SK-N-SH (cell line): ENCODE measurements at regions not wholly inside any gene's neighbourhood (a gene's known extent, or its start where the extent isn't known, plus 50 kb on each side); places are given as distances from the start of the nearest gene placed in this dataset.

Source experiments
- CTCF ChIA-PET: fragments of 300-600, 350-600 bp; formaldehyde crosslinking; extraction: SDS; loops from one replicate; lab custom pipeline; 2021; lab: Yijun Ruan, JAX
- POLR2A ChIA-PET: fragments of 350-600 bp; sonication (Branson Sonifier 250); formaldehyde crosslinking; extraction: SDS; loops from one replicate; lab custom pipeline; 2020; ENCODE audit warnings: antibody characterized with exemption, inconsistent platforms; lab: Yijun Ruan, JAX
- DNase-seq: peaks from one replicate; pipeline ENCODE4 v3.0.0; 2012
- H2AFZ ChIP-seq: fragments of 200-600 bp; sonication (generic); 2 replicates; pipeline ENCODE4 v1.8.1; 2016; ENCODE audit warnings: antibody characterized with exemption, mild to moderate bottlenecking, low read depth
- H3F3A ChIP-seq: fragments of 200-600 bp; sonication (generic); replicated peaks from 2 replicates; pipeline ENCODE3; 2016; ENCODE audit warnings: antibody characterized with exemption, mild to moderate bottlenecking; ENCODE audit not compliant: insufficient read depth
- H3K27ac ChIP-seq, 2 experiments: fragments of 200-500 bp in 1 of 2; fragments of 200-600 bp in 1 of 2; sonication (Bioruptor generic) in 1 of 2; sonication (generic), shearing (Covaris generic) in 1 of 2; 2 replicates each; pipeline versions ENCODE4 v1.5.1 to v1.6.1; 2014 to 2016; ENCODE audit warnings: low read depth in 2 of 2, inconsistent platforms in 1 of 2, low read length in 1 of 2, mild to moderate bottlenecking in 1 of 2, mixed read lengths in 1 of 2
- H3K27me3 ChIP-seq: fragments of 200-600 bp; sonication (generic), shearing (Covaris generic); 2 replicates; pipeline ENCODE4 v1.6.1; 2016; ENCODE audit warnings: mixed run types; ENCODE audit not compliant: insufficient read depth
- H3K36me3 ChIP-seq, 2 experiments: fragments of 200-500 bp in 1 of 2; fragments of 200-600 bp in 1 of 2; sonication (Bioruptor generic) in 1 of 2; sonication (generic) in 1 of 2; replicated peaks in 1 of 2; 2 replicates each; pipeline versions ENCODE3 to v1.5.1; 2014 to 2016; ENCODE audit warnings: low read length in 1 of 2, mild to moderate bottlenecking in 1 of 2; ENCODE audit not compliant: insufficient read depth in 2 of 2, control insufficient read depth in 1 of 2
- H3K4me1 ChIP-seq, 2 experiments: fragments of 200-500 bp in 1 of 2; fragments of 200-600 bp in 1 of 2; sonication (Bioruptor generic) in 1 of 2; sonication (generic), shearing (Covaris generic) in 1 of 2; 2 replicates each; pipeline versions ENCODE4 v1.5.1 to v1.6.1; 2014 to 2016; ENCODE audit warnings: low read depth in 1 of 2, low read length in 1 of 2, mixed run types in 1 of 2; ENCODE audit not compliant: insufficient read depth in 2 of 2, control insufficient read depth in 1 of 2
- H3K4me2 ChIP-seq: fragments of 200-600 bp; sonication (generic), shearing (Covaris generic); 2 replicates; pipeline ENCODE4 v1.6.1; 2017; ENCODE audit warnings: mixed run types
- H3K4me3 ChIP-seq, 2 experiments: fragments of 200-500 bp in 1 of 2; fragments of 200-600 bp in 1 of 2; sonication (Bioruptor generic) in 1 of 2; sonication (generic), shearing (Covaris generic) in 1 of 2; 2 replicates each; pipeline versions ENCODE4 v1.5.1 to v1.8.1; 2014 to 2016; ENCODE audit warnings: low read depth in 2 of 2, inconsistent platforms in 1 of 2, low read length in 1 of 2, mild to moderate bottlenecking in 1 of 2, mixed read lengths in 1 of 2, moderate library complexity in 1 of 2
- H3K79me2 ChIP-seq: fragments of 200-600 bp; sonication (generic); 2 replicates; pipeline ENCODE4 v1.8.1; 2017; ENCODE audit warnings: mild to moderate bottlenecking; ENCODE audit not compliant: insufficient read depth
- H3K9ac ChIP-seq: fragments of 200-600 bp; sonication (generic); 2 replicates; pipeline ENCODE4 v1.6.1; 2017; ENCODE audit warnings: mixed run types
- H3K9me2 ChIP-seq: fragments of 200-600 bp; sonication (generic); 2 replicates; pipeline ENCODE4 v1.6.1; 2017; ENCODE audit warnings: mixed run types
- H3K9me3 ChIP-seq: fragments of 200-600 bp; sonication (generic); 2 replicates; pipeline ENCODE4 v1.6.1; 2017; ENCODE audit warnings: mixed run types, mild to moderate bottlenecking, moderate library complexity
- H4K20me1 ChIP-seq: fragments of 200-600 bp; sonication (generic); 2 replicates; pipeline ENCODE4 v1.6.1; 2017; ENCODE audit warnings: mild to moderate bottlenecking, mixed run types; ENCODE audit not compliant: insufficient read depth
- CHD2 ChIP-seq: fragments of 150-350 bp; IDR thresholded peaks from 2 replicates; pipeline ENCODE4 v1.6.1; 2018; ENCODE audit warnings: low read length; ENCODE audit not compliant: partially characterized antibody
- ELF1 ChIP-seq: IDR thresholded peaks from 2 replicates; pipeline ENCODE4 v1.4.0; 2012
- EP300 ChIP-seq, 2 experiments: IDR thresholded peaks; 2 replicates each; pipeline versions ENCODE4 v1.4.0 to v1.6.1; 2012; ENCODE audit warnings: borderline replicate concordance in 1 of 2, low read depth in 1 of 2, low read length in 1 of 2
- FOSL2 ChIP-seq: IDR thresholded peaks from 2 replicates; pipeline ENCODE4 v1.4.0; 2012; ENCODE audit warnings: low read depth, mild to moderate bottlenecking, moderate library complexity, borderline replicate concordance
- FOXM1 ChIP-seq: IDR thresholded peaks from 2 replicates; pipeline ENCODE4 v1.4.0; 2012; ENCODE audit warnings: low read depth, mild to moderate bottlenecking
- GABPA ChIP-seq: IDR thresholded peaks from 2 replicates; pipeline ENCODE4 v1.4.0; 2012; ENCODE audit warnings: low read depth, mild to moderate bottlenecking
- MAX ChIP-seq: IDR thresholded peaks from 2 replicates; pipeline ENCODE4 v1.4.0; 2012; ENCODE audit warnings: low read depth
- MEF2A ChIP-seq: IDR thresholded peaks from 2 replicates; pipeline ENCODE4 v1.4.0; 2012; ENCODE audit warnings: low read depth, borderline replicate concordance
- MXI1 ChIP-seq: IDR thresholded peaks from 2 replicates; pipeline ENCODE4 v1.6.1; 2012; ENCODE audit warnings: mild to moderate bottlenecking, low read depth, low read length, improper control_type of control experiment
- NFIC ChIP-seq: IDR thresholded peaks from 2 replicates; pipeline ENCODE4 v1.4.0; 2012; ENCODE audit warnings: borderline replicate concordance
- NRF1 ChIP-seq: IDR thresholded peaks from 2 replicates; pipeline ENCODE4 v1.6.1; 2012; ENCODE audit warnings: low read depth, mild to moderate bottlenecking, low read length
- RAD21 ChIP-seq: IDR thresholded peaks from 2 replicates; pipeline ENCODE4 v1.6.1; 2012; ENCODE audit warnings: mild to moderate bottlenecking, low read length
- TCF12 ChIP-seq: IDR thresholded peaks from 2 replicates; pipeline ENCODE4 v1.4.0; 2012
- TEAD4 ChIP-seq: IDR thresholded peaks from 2 replicates; pipeline ENCODE4 v1.4.0; 2012; ENCODE audit warnings: mild to moderate bottlenecking, borderline replicate concordance; ENCODE audit not compliant: insufficient read depth
- YY1 ChIP-seq: IDR thresholded peaks from 2 replicates; pipeline ENCODE4 v1.4.0; 2012; ENCODE audit warnings: low read depth, mild to moderate bottlenecking
- WGBS: methylation state at CpG from one replicate; pipeline ENCODE4 v1.1.6; 2017; ENCODE audit warnings: low lambda C conversion rate; 5-methylcytosine and 5-hydroxymethylcytosine counted together
- TF ChIP-seq, protein P1 (sequence below): fragments of 150-350 bp; IDR thresholded peaks from 2 replicates; pipeline ENCODE4 v1.6.1; 2017; ENCODE audit warnings: antibody characterized with exemption, low read length, low read depth, borderline replicate concordance
- TF ChIP-seq, protein P2 (sequence below): fragments of 150-350 bp; IDR thresholded peaks from 2 replicates; pipeline ENCODE4 v1.6.1; 2016; ENCODE audit warnings: mild to moderate bottlenecking, low read depth, low read length
- TF ChIP-seq, protein P3 (sequence below): IDR thresholded peaks from 2 replicates; pipeline ENCODE4 v1.4.0; 2012; ENCODE audit warnings: low read depth, borderline replicate concordance

DNA sequence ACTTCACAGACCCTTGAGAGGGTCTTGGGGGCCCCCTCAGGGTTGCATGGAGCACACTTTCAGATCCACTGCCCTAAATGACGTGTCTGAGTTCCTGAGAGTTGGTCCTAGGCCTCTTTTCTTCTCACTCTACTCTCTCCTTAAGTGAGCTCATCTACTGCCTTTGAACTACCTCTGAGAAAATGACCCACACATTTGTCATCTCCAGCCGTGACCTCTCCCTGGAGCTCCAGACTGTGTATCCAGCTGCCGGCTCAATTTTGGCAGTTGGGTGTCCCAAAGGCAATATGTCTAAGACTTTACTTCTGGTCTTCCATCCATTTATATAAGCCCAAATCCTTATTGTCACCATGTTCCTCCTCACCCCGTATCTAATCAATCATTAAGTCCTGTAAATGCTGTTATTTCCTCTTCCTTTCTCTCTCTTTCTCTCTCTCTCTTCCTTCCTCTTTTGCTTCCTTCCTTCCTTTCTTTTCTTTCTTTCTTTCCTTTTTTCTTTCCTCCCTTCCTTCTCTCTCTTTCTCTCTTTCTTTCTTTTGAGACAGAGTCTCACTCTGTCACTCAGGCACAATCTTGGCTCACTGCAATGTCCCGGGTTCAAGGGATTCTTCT, 51.2 kb upstream of the HSPA9 start:
- no peaks in the 10 kb centered on the region for H3K36me3 ChIP-seq
- no peaks in the 10 kb centered on the region for H3K9me2 ChIP-seq
- no peaks in the 10 kb centered on the region for H3K79me2 ChIP-seq
- H3K27me3 ChIP-seq: no peaks in the 10 kb centered on the region
- peaks cover 0 to 10% of the 10 kb centered on the region in 2 experiments; a peak in 1 of 4 replicates for H3K4me1 ChIP-seq
- no peak overlapping the region for H3K4me2 ChIP-seq
- no peak overlapping the region for H3K9ac ChIP-seq
- H3K9me3 ChIP-seq: no peaks in the 10 kb centered on the region
- H4K20me1 ChIP-seq: no peaks in the 10 kb centered on the region
- TF ChIP-seq MAX (no peak), FOSL2 (no peak), YY1 (no peak), FOXM1 (no peak), EP300 (IDR thresholded peaks at IDR 0.05; ENCODE audit: borderline replicate concordance in 1 of 2, low read depth in 1 of 2, low read length in 1 of 2) (no peak), RAD21 (no peak), MEF2A (no peak), TCF12 (no peak), ELF1 (no peak)
- TF ChIP-seq, protein P1, sequence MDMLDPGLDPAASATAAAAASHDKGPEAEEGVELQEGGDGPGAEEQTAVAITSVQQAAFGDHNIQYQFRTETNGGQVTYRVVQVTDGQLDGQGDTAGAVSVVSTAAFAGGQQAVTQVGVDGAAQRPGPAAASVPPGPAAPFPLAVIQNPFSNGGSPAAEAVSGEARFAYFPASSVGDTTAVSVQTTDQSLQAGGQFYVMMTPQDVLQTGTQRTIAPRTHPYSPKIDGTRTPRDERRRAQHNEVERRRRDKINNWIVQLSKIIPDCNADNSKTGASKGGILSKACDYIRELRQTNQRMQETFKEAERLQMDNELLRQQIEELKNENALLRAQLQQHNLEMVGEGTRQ: no peak
- TF ChIP-seq, protein P2, sequence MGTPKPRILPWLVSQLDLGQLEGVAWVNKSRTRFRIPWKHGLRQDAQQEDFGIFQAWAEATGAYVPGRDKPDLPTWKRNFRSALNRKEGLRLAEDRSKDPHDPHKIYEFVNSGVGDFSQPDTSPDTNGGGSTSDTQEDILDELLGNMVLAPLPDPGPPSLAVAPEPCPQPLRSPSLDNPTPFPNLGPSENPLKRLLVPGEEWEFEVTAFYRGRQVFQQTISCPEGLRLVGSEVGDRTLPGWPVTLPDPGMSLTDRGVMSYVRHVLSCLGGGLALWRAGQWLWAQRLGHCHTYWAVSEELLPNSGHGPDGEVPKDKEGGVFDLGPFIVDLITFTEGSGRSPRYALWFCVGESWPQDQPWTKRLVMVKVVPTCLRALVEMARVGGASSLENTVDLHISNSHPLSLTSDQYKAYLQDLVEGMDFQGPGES: no peak
- no peak for DNase-seq
- no peak overlapping the region for H3K27ac ChIP-seq
- ChIA-PET POLR2A (no interaction called here), CTCF (interaction anchor here (0.7 kb wide), 2 partner anchors 15 to 315 kb away, joined by 3 read pairs; no protein-coding TSS in a partner anchor)
- no peak overlapping the region for H3K4me3 ChIP-seq
- WGBS: 91% methylated on average over 5 of the region's 5 CpGs
- H3F3A ChIP-seq: no peaks in the 10 kb centered on the region
- no peak overlapping the region for H2AFZ ChIP-seq

GRCh38 chr5:138625134-138625533, 49.9 kb upstream of the HSPA9 start:
- no peaks in the 10 kb centered on the region for H3F3A ChIP-seq
- no peaks in the 10 kb centered on the region for H3K27me3 ChIP-seq
- DNase-seq: no peak
- H3K4me3 ChIP-seq: no peak overlapping the region
- no peaks in the 10 kb centered on the region for H3K36me3 ChIP-seq
- no peak overlapping the region for H2AFZ ChIP-seq
- no peaks in the 10 kb centered on the region for H3K79me2 ChIP-seq
- POLR2A ChIA-PET: no interaction called here
- WGBS: 86% methylated on average over 6 of the region's 6 CpGs
- no peak overlapping the region for H3K9ac ChIP-seq
- H3K9me3 ChIP-seq: no peaks in the 10 kb centered on the region
- H3K4me1 ChIP-seq: no peaks in the 10 kb centered on the region
- no peaks in the 10 kb centered on the region for H4K20me1 ChIP-seq
- no peaks in the 10 kb centered on the region for H3K9me2 ChIP-seq
- H3K4me2 ChIP-seq: no peak overlapping the region
- CTCF ChIA-PET: no interaction called here
- H3K27ac ChIP-seq: no peak overlapping the region
- TF ChIP-seq, protein P3, sequence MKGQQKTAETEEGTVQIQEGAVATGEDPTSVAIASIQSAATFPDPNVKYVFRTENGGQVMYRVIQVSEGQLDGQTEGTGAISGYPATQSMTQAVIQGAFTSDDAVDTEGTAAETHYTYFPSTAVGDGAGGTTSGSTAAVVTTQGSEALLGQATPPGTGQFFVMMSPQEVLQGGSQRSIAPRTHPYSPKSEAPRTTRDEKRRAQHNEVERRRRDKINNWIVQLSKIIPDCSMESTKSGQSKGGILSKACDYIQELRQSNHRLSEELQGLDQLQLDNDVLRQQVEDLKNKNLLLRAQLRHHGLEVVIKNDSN: no peak
- TF ChIP-seq CHD2: no peak
- no peak for TF ChIP-seq NFIC
- TF ChIP-seq MAX: no peak
- no peak for TF ChIP-seq TEAD4
- TF ChIP-seq MXI1: no peak
- no peak for TF ChIP-seq ELF1
- no peak for TF ChIP-seq NRF1
- TF ChIP-seq GABPA: no peak
